Neuronal stem cell (in vitro differentiated cells): ENCODE measurements at regions not wholly inside any gene's neighbourhood (a gene's known extent, or its start where the extent isn't known, plus 50 kb on each side); places are given as distances from the start of the nearest gene placed in this dataset.

Source experiments
- DNase-seq: peaks from one replicate; pipeline ENCODE4 v3.0.0-alpha.2; 2013; ENCODE audit warnings: low spot score
- H2AFZ ChIP-seq: one replicate; pipeline ENCODE4 v1.6.1; 2013; ENCODE audit warnings: mild to moderate bottlenecking, low read length, inconsistent platforms
- H2AK5ac ChIP-seq: 2 replicates; pipeline ENCODE4 v1.6.1; 2013; ENCODE audit warnings: low read depth, mild to moderate bottlenecking, inconsistent platforms, low read length, moderate library complexity, mixed read lengths
- H2BK120ac ChIP-seq: 2 replicates; pipeline ENCODE4 v1.6.1; 2013; ENCODE audit warnings: low read depth, mild to moderate bottlenecking, inconsistent platforms, low read length, moderate library complexity, mixed read lengths
- H2BK12ac ChIP-seq: one replicate; pipeline ENCODE4 v1.6.1; 2013; ENCODE audit warnings: low read length, inconsistent platforms
- H2BK15ac ChIP-seq: 2 replicates; pipeline ENCODE4 v1.6.1; 2013; ENCODE audit warnings: mild to moderate bottlenecking, low read length, inconsistent platforms, mixed read lengths
- H2BK5ac ChIP-seq: one replicate; pipeline ENCODE4 v1.6.1; 2013; ENCODE audit warnings: inconsistent platforms, mild to moderate bottlenecking, low read length, moderate library complexity
- H3K14ac ChIP-seq: one replicate; pipeline ENCODE4 v1.6.1; 2013; ENCODE audit warnings: low read length, inconsistent platforms
- H3K18ac ChIP-seq: 2 replicates; pipeline ENCODE4 v1.6.1; 2013; ENCODE audit warnings: low read length, inconsistent platforms
- H3K23ac ChIP-seq: 2 replicates; pipeline ENCODE4 v1.6.1; 2013; ENCODE audit warnings: low read depth, mild to moderate bottlenecking, mixed read lengths, low read length, inconsistent platforms; ENCODE audit not compliant: poor library complexity
- H3K27ac ChIP-seq: replicated peaks from 3 replicates; pipeline ENCODE4 v1.5.1; 2013; ENCODE audit warnings: low read length, inconsistent platforms
- H3K27me3 ChIP-seq, 3 experiments: 2 replicates each; pipeline ENCODE4 v1.6.1; 2013; ENCODE audit warnings: low read length in 3 of 3, mild to moderate bottlenecking in 2 of 3, inconsistent platforms in 1 of 3, low read depth in 1 of 3, mixed read lengths in 1 of 3, moderate library complexity in 1 of 3; ENCODE audit not compliant: control insufficient read depth in 3 of 3, insufficient read depth in 3 of 3
- H3K36me3 ChIP-seq, 2 donors: replicated peaks in 1 of 2; 2 replicates each; pipeline ENCODE4 v1.6.1; 2013; ENCODE audit warnings: low read length in 2 of 2; ENCODE audit not compliant: control insufficient read depth in 2 of 2, insufficient read depth in 2 of 2
- H3K4ac ChIP-seq: 2 replicates; pipeline ENCODE4 v1.6.1; 2013; ENCODE audit warnings: inconsistent platforms, mild to moderate bottlenecking, low read length, moderate library complexity
- H3K4me1 ChIP-seq, 2 donors: 1 replicate in 1 of 2; 2 replicates in 1 of 2; pipeline ENCODE4 v1.6.1; 2013; ENCODE audit warnings: low read length in 2 of 2, low read depth in 1 of 2; ENCODE audit not compliant: control insufficient read depth in 2 of 2, insufficient read depth in 1 of 2
- H3K4me2 ChIP-seq: one replicate; pipeline ENCODE4 v1.6.1; 2013; ENCODE audit warnings: mild to moderate bottlenecking, low read length, inconsistent platforms; ENCODE audit not compliant: insufficient read depth, poor library complexity, severe bottlenecking
- H3K4me3 ChIP-seq, 2 donors: 2 replicates each; pipeline ENCODE4 v1.5.1; 2013; ENCODE audit warnings: low read length in 2 of 2, mild to moderate bottlenecking in 2 of 2, inconsistent platforms in 1 of 2, moderate library complexity in 1 of 2
- H3K79me1 ChIP-seq: one replicate; pipeline ENCODE4 v1.6.1; 2013; ENCODE audit warnings: low read depth, mild to moderate bottlenecking, inconsistent platforms, low read length, moderate library complexity
- H3K9ac ChIP-seq: one replicate; pipeline ENCODE4 v1.6.1; 2013; ENCODE audit warnings: mild to moderate bottlenecking, low read depth, low read length, inconsistent platforms; ENCODE audit not compliant: poor library complexity
- H3K9me3 ChIP-seq, 2 donors: replicated peaks in 1 of 2; 2 replicates each; pipeline versions ENCODE3 to v1.6.1; 2013; ENCODE audit warnings: low read length in 2 of 2, mild to moderate bottlenecking in 2 of 2, inconsistent platforms in 1 of 2, low read depth in 1 of 2, mixed read lengths in 1 of 2, moderate library complexity in 1 of 2; ENCODE audit not compliant: control insufficient read depth in 2 of 2, insufficient read depth in 1 of 2
- H4K8ac ChIP-seq: one replicate; pipeline ENCODE4 v1.6.1; 2013; ENCODE audit warnings: low read depth, mild to moderate bottlenecking, inconsistent platforms, low read length, moderate library complexity
- H4K91ac ChIP-seq: one replicate; pipeline ENCODE4 v1.6.1; 2013; ENCODE audit warnings: low read length, low read depth, mild to moderate bottlenecking, inconsistent platforms; ENCODE audit not compliant: poor library complexity
- WGBS, 2 donors: extraction: QIAGEN DNeasy Blood & Tissue Kit; methylation state at CpG; one replicate each; pipeline ENCODE4 v1.1.7; 2013; ENCODE audit warnings: missing lambda C conversion rate in 2 of 2, mixed read lengths in 1 of 2; ENCODE audit not compliant: insufficient read length in 2 of 2, insufficient replicate concordance in 1 of 2; ENCODE audit errors: extremely low coverage in 2 of 2; 5-methylcytosine and 5-hydroxymethylcytosine counted together

GRCh38 chr14:22479132-22479531, 109.9 kb downstream of the DAD1 start:
- Histone ChIP-seq H3K9me3 (no peaks in the 10 kb centered on the region), H3K9ac (no peak overlapping the region), H3K4me2 (no peak overlapping the region), H3K36me3 (no peaks in the 10 kb centered on the region), H4K91ac (no peak overlapping the region), H3K18ac (no peak overlapping the region), H3K79me1 (no peaks in the 10 kb centered on the region), H2AK5ac (no peak overlapping the region), H3K14ac (no peak overlapping the region), H3K4me1 (peaks cover 18% of the 10 kb centered on the region in 2 donors), H4K8ac (no peak overlapping the region), H2BK15ac (no peak overlapping the region), H3K4ac (no peak overlapping the region), H2AFZ (no peak overlapping the region), H3K4me3 (no peak overlapping the region), H3K27ac (no peak overlapping the region), H2BK120ac (no peak overlapping the region), H2BK5ac (no peak overlapping the region), H2BK12ac (no peak overlapping the region), H3K27me3 (no peaks in the 10 kb centered on the region), H3K23ac (no peak overlapping the region)
- DNase-seq, result no peak
- no CpG with 5 or more reads among the region's 6 CpGs for WGBS, 2 donors

GRCh38 chr14:22478670-22479069, 110.4 kb downstream of the DAD1 start:
- H2BK5ac ChIP-seq, result no peak overlapping the region
- no peak overlapping the region for H2BK15ac ChIP-seq
- H3K27ac ChIP-seq, result no peak overlapping the region
- no peak overlapping the region for H3K4me3 ChIP-seq
- no peak overlapping the region for H2BK120ac ChIP-seq
- H3K9me3 ChIP-seq, result no peaks in the 10 kb centered on the region
- H3K79me1 ChIP-seq, result no peaks in the 10 kb centered on the region
- H3K4me1 ChIP-seq, result peaks cover 18 to 22% of the 10 kb centered on the region in 2 donors
- no peaks in the 10 kb centered on the region for H3K27me3 ChIP-seq
- H4K91ac ChIP-seq, result no peak overlapping the region
- no peak overlapping the region for H2AK5ac ChIP-seq
- no peak overlapping the region for H3K9ac ChIP-seq
- no CpG with 5 or more reads among the region's 3 CpGs for WGBS, 2 donors
- no peak overlapping the region for H3K14ac ChIP-seq
- H4K8ac ChIP-seq, result no peak overlapping the region
- no peak overlapping the region for H2BK12ac ChIP-seq
- no peaks in the 10 kb centered on the region for H3K36me3 ChIP-seq
- no peak overlapping the region for H3K18ac ChIP-seq
- no peak overlapping the region for H3K23ac ChIP-seq
- no peak for DNase-seq
- H2AFZ ChIP-seq, result no peak overlapping the region
- no peak overlapping the region for H3K4ac ChIP-seq
- H3K4me2 ChIP-seq, result no peak overlapping the region

- Histone ChIP-seq H3K4ac (no peak overlapping the region), H3K4me3 (no peak overlapping the region), H2BK5ac (no peak overlapping the region), H3K36me3 (no peaks in the 10 kb centered on the region), H2AFZ (no peak overlapping the region), H3K4me1 (peaks cover 18 to 22% of the 10 kb centered on the region in 2 donors), H3K18ac (no peak overlapping the region), H3K9me3 (no peaks in the 10 kb centered on the region), H4K91ac (no peak overlapping the region), H2AK5ac (no peak overlapping the region), H3K23ac (no peak overlapping the region), H4K8ac (no peak overlapping the region), H3K27me3 (no peaks in the 10 kb centered on the region), H2BK12ac (no peak overlapping the region), H3K79me1 (no peaks in the 10 kb centered on the region), H3K27ac (no peak overlapping the region), H2BK120ac (no peak overlapping the region), H3K4me2 (no peak overlapping the region), H3K9ac (no peak overlapping the region), H2BK15ac (no peak overlapping the region), H3K14ac (no peak overlapping the region)
- no peak for DNase-seq
- no CpG with 5 or more reads among the region's 4 CpGs for WGBS, 2 donors
Measured at GRCh38 chr14:22478247-22478646, 110.8 kb downstream of the DAD1 start.

DNA sequence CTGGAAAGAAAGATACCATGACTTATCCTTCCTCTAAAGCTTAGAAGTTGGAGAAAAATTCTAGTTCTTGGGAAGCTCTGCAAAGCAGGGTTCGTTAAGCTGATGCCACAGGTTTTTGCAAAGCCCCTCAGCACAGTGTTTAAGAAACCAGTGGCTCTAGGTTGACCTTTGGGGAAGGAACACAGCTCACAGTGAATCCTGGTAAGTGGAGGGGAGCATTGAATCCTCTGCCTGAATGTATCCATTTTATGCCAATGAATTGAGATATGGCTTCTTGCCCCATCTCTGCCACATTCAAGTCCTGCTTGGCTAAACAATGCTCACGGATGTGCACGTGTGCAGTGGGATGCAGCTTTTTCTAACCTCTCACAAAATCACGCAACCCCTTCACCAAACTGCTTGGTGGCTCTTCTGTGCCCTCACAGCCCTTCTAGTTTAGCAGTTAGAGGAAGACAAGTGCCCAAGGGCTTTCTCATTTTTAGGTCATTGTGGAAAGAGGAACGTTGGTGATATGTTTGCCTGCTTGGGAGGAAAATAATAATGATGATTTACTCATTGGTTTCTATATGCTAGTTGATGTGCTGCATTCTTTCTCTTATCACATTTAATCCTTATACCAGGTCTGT, 111.3 kb downstream of the DAD1 start:
- Histone ChIP-seq H2BK15ac (no peak overlapping the region), H2BK12ac (no peak overlapping the region), H3K27ac (no peak overlapping the region), H3K27me3 (no peaks in the 10 kb centered on the region), H3K9me3 (no peaks in the 10 kb centered on the region), H3K18ac (no peak overlapping the region), H3K79me1 (no peaks in the 10 kb centered on the region), H4K91ac (no peak overlapping the region), H2AK5ac (no peak overlapping the region), H2BK5ac (no peak overlapping the region), H3K23ac (no peak overlapping the region), H3K14ac (no peak overlapping the region), H3K4me3 (no peak overlapping the region), H3K4me1 (peaks cover 17 to 22% of the 10 kb centered on the region in 2 donors), H3K9ac (no peak overlapping the region), H3K4ac (no peak overlapping the region), H2AFZ (no peak overlapping the region), H2BK120ac (no peak overlapping the region), H4K8ac (no peak overlapping the region), H3K4me2 (no peak overlapping the region), H3K36me3 (no peaks in the 10 kb centered on the region)
- no peak for DNase-seq
- no CpG with 5 or more reads among the region's 5 CpGs for WGBS, 2 donors
